ENCODE measurements at regions not wholly inside any gene's neighbourhood (a gene's known extent, or its start where the extent isn't known, plus 50 kb on each side); places are given as distances from the start of the nearest gene placed in this dataset.

DNA sequence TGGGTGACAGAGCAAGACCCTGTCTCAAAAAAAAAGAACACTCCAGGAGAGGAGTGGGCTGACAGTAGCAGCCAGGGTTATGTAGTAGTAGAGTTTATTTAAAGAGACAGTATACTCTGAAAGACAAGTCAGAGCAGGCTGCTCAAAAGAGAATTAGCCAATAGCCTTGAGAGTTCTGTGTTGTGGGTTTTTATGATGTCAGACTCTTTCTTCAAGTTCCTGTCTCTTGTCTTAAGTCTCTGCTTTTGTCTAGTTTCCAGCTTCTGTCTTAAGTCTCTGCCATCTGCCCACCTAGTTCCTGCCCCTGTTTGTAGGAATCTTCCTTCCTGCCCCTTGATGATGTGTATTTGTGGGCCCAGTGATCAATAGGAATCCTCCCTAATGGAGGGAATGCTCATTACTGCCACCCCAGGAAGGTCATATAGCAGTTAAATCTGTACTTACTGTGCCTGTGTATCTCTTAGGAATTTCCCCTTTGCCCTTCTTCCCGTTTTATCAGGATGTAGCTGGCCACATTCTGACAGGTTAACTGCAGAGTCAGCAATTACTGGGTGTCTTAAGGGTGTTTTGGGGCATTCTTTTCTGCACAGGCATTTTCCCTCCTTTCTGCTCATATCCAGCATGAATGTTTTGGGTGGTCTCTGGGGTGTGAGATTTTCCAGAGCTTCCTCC is 580.5 kb upstream of the SGCD start:
- TF ChIP-seq, protein P1, sequence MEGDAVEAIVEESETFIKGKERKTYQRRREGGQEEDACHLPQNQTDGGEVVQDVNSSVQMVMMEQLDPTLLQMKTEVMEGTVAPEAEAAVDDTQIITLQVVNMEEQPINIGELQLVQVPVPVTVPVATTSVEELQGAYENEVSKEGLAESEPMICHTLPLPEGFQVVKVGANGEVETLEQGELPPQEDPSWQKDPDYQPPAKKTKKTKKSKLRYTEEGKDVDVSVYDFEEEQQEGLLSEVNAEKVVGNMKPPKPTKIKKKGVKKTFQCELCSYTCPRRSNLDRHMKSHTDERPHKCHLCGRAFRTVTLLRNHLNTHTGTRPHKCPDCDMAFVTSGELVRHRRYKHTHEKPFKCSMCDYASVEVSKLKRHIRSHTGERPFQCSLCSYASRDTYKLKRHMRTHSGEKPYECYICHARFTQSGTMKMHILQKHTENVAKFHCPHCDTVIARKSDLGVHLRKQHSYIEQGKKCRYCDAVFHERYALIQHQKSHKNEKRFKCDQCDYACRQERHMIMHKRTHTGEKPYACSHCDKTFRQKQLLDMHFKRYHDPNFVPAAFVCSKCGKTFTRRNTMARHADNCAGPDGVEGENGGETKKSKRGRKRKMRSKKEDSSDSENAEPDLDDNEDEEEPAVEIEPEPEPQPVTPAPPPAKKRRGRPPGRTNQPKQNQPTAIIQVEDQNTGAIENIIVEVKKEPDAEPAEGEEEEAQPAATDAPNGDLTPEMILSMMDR (IDR thresholded peaks at IDR 0.05) = no peak
- TF ChIP-seq REST (IDR thresholded peaks at IDR 0.05; ENCODE audit: insufficient read depth in 1 of 2, low read depth in 2 of 2, low read length in 1 of 2) (no peak), POLR2AphosphoS5 (IDR thresholded peaks at IDR 0.05; ENCODE audit: low read depth, low read length) (no peak), TCF7L2 (IDR thresholded peaks at IDR 0.05; ENCODE audit: low read depth, low read length) (no peak)
